ENCODE measurements at regions not wholly inside any gene's neighbourhood (a gene's known extent, or its start where the extent isn't known, plus 50 kb on each side); places are given as distances from the start of the nearest gene placed in this dataset.

DNA sequence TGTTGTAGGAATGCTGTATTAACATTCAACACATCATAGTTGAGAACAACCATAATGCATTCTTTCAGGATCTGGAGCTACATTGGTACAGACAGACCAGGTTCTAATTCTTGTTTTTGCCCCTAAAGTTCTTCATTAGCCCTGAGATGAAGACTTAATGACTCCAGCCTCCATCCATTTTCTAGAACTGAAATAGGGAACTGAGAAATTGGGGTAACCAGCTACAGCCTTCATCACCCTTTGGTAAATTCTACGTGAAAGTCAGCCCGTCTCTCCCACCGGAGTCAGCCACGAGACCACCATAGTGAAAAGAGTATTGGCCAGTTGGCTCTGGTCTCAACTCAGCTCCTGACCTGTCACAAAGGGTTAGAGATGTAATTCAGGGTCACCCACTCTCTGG is 164.0 kb downstream of the NUAK1 start:
- H3K36me3 ChIP-seq (ENCODE audit: control insufficient read depth, insufficient read depth, low read length) = no peaks in the 10 kb centered on the region
- no peak overlapping the region for H3K4me3 ChIP-seq (ENCODE audit: insufficient read depth, low read depth, low read length)
- H3K4me1 ChIP-seq (ENCODE audit: control insufficient read depth, insufficient read depth, low read length) = peaks cover 10% of the 10 kb centered on the region
- H3K27ac ChIP-seq (ENCODE audit: insufficient read depth, low read depth, low read length, poor library complexity, severe bottlenecking) = no peak overlapping the region
- no peaks in the 10 kb centered on the region for H3K9me3 ChIP-seq (ENCODE audit: control insufficient read depth, low read length)
- 95 to 98% methylated on average over 4 of the region's 4 CpGs for WGBS, 2 experiments
- H3K27me3 ChIP-seq (ENCODE audit: control insufficient read depth, insufficient read depth, low read length, poor library complexity, severe bottlenecking) = no peaks in the 10 kb centered on the region

DNA sequence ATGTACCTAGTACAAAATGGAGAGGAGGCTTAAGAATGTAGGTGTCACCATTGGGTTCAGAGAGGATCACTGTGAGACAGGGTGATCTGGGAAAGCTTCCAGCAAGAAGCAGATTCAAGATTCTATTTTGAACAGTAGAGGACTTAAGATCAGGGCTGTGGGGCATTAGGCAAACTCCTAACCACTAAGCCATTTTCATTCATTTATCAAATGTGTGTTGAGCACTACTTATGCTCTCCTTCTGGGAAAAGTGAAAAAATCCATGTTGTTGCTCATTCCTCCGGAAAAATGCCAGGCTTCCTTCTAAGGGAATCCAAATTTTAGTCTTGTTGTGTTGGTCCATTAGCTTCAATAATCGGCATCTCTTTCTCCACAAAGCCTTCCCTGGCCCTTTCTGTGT is 163.4 kb downstream of the NUAK1 start:
- H3K4me3 ChIP-seq (ENCODE audit: insufficient read depth, low read depth, low read length) = no peak overlapping the region
- no peaks in the 10 kb centered on the region for H3K36me3 ChIP-seq (ENCODE audit: control insufficient read depth, insufficient read depth, low read length)
- no peak overlapping the region for H3K27ac ChIP-seq (ENCODE audit: insufficient read depth, low read depth, low read length, poor library complexity, severe bottlenecking)
- 95% methylated on average over 2 of the region's 2 CpGs for WGBS, 2 experiments
- H3K9me3 ChIP-seq (ENCODE audit: control insufficient read depth, low read length) = no peaks in the 10 kb centered on the region
- H3K27me3 ChIP-seq (ENCODE audit: control insufficient read depth, insufficient read depth, low read length, poor library complexity, severe bottlenecking) = no peaks in the 10 kb centered on the region
- H3K4me1 ChIP-seq (ENCODE audit: control insufficient read depth, insufficient read depth, low read length) = peaks cover 14% of the 10 kb centered on the region

DNA sequence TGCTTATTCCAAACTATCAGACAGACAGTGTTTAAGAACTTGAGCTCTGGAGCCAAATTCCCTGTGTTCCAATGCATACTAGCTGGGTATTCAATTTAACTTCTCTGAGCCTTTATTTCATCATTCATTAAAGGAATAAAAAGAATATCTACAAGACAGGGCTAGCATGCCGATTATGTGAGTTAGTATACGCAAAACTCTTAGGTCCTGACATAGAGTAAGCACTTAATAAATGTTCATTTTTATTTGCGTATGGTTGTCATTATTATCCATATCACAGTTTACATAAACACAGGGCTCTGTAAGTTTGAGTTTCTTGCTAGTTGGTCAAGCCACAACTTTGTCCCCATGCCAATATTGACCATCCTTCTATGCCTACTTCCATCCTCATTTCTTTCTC is 161.5 kb downstream of the NUAK1 start:
- Histone ChIP-seq H3K4me3 (ENCODE audit: insufficient read depth, low read depth, low read length) (no peak overlapping the region), H3K36me3 (ENCODE audit: control insufficient read depth, insufficient read depth, low read length) (no peaks in the 10 kb centered on the region), H3K4me1 (ENCODE audit: control insufficient read depth, insufficient read depth, low read length) (peaks cover 19% of the 10 kb centered on the region), H3K27ac (ENCODE audit: insufficient read depth, low read depth, low read length, poor library complexity, severe bottlenecking) (no peak overlapping the region), H3K9me3 (ENCODE audit: control insufficient read depth, low read length) (no peaks in the 10 kb centered on the region), H3K27me3 (ENCODE audit: control insufficient read depth, insufficient read depth, low read length, poor library complexity, severe bottlenecking) (no peaks in the 10 kb centered on the region)
- WGBS, 2 experiments = 96% methylated on average over 3 of the region's 3 CpGs

DNA sequence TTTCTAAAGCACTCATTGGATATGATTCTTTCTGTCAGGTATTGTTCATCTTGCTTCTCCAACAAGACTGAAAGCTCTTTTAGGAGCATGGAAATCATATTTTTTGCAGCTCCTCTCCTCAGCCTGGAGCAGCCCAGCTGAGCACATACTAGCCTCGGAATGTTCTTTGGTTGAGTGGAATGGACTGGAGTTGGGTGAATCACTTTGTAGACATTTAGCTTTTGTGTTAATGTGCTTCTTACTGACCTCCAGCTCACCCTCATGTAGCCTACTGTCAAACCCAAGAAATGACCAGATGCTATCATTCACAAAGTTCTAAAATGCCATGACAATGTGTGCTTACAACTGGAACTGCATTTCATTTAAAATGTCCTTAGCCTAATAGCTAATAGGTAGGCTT is 161.1 kb downstream of the NUAK1 start:
- Histone ChIP-seq H3K36me3 (ENCODE audit: control insufficient read depth, insufficient read depth, low read length) (no peaks in the 10 kb centered on the region), H3K4me3 (ENCODE audit: insufficient read depth, low read depth, low read length) (no peak overlapping the region), H3K27me3 (ENCODE audit: control insufficient read depth, insufficient read depth, low read length, poor library complexity, severe bottlenecking) (no peaks in the 10 kb centered on the region), H3K4me1 (ENCODE audit: control insufficient read depth, insufficient read depth, low read length) (peaks cover 19% of the 10 kb centered on the region), H3K27ac (ENCODE audit: insufficient read depth, low read depth, low read length, poor library complexity, severe bottlenecking) (no peak overlapping the region), H3K9me3 (ENCODE audit: control insufficient read depth, low read length) (no peaks in the 10 kb centered on the region)
- WGBS, 2 experiments = 95 to 100% methylated on average over 1 of the region's 1 CpG

DNA sequence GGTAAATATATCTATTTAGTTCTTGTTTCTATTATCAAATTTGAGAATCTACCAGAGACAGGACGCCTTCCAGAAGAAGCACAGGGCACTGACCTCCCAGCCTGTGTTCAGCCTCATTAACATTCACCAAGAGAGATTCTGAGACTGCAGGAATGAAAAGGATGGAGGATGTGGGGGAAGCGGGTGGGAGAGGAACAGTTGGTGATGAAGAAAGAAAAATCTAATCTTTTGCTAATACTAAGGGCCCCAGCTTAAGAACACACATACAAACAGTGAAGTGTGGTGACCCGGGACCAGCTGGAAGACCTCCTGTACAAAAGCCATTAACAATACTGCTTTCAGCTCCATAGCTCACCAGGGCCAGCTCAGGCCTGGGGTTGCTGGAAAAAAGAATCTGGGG is 160.5 kb downstream of the NUAK1 start:
- Histone ChIP-seq H3K4me3 (ENCODE audit: insufficient read depth, low read depth, low read length) (no peak overlapping the region), H3K9me3 (ENCODE audit: control insufficient read depth, low read length) (no peaks in the 10 kb centered on the region), H3K27me3 (ENCODE audit: control insufficient read depth, insufficient read depth, low read length, poor library complexity, severe bottlenecking) (no peaks in the 10 kb centered on the region), H3K36me3 (ENCODE audit: control insufficient read depth, insufficient read depth, low read length) (no peaks in the 10 kb centered on the region), H3K4me1 (ENCODE audit: control insufficient read depth, insufficient read depth, low read length) (peaks cover 19% of the 10 kb centered on the region), H3K27ac (ENCODE audit: insufficient read depth, low read depth, low read length, poor library complexity, severe bottlenecking) (no peak overlapping the region)
- 77 to 92% methylated on average over 2 to 3 of the region's 3 CpGs for WGBS, 2 experiments

DNA sequence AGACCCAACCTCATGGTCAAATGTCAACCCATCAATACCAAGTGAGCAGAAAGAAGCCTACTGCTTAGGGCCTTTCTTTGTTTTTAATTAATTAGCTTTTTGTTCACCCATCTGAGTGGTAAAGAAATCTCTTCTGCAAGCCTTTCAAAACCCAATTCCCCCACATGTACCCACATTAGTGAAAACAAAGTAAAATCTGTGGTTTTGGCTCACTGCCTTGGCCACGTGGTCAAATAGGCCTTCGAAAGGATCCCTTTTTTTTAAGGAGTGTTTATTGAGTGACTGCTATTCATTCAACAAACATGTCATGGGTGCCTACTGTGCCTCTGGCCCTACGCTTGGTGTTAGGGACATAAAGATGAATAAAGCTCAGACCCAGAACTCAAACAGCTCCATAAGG is 160.1 kb downstream of the NUAK1 start:
- no peak overlapping the region for H3K27ac ChIP-seq (ENCODE audit: insufficient read depth, low read depth, low read length, poor library complexity, severe bottlenecking)

DNA sequence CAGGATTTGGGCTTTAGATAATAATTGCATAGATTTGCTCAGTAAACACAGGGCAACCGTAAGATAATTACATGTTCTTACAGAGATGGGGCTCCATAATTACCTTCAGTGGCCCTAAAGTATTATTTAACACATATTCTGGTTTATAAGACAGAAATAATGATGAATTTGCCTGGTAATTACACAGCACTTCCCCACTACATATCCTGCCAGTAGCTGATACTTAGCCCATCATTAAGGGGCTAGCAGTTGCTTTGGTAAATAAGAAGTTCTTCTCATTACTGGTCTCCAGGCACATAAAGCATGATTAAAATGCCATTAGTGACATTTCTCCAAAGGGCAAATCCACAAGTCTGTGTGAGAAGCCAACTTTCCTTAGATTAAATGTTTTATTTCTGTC is 158.7 kb downstream of the NUAK1 start:
- Histone ChIP-seq H3K4me1 (ENCODE audit: control insufficient read depth, insufficient read depth, low read length) (peaks cover 19% of the 10 kb centered on the region), H3K27ac (ENCODE audit: insufficient read depth, low read depth, low read length, poor library complexity, severe bottlenecking) (no peak overlapping the region), H3K36me3 (ENCODE audit: control insufficient read depth, insufficient read depth, low read length) (no peaks in the 10 kb centered on the region), H3K4me3 (ENCODE audit: insufficient read depth, low read depth, low read length) (no peak overlapping the region), H3K27me3 (ENCODE audit: control insufficient read depth, insufficient read depth, low read length, poor library complexity, severe bottlenecking) (no peaks in the 10 kb centered on the region), H3K9me3 (ENCODE audit: control insufficient read depth, low read length) (no peaks in the 10 kb centered on the region)
- WGBS, 2 experiments = 80 to 100% methylated on average over 1 of the region's 1 CpG

More for the DNA sequence above, 160.1 kb downstream of the NUAK1 start:
- Histone ChIP-seq H3K9me3 (ENCODE audit: control insufficient read depth, low read length) (no peaks in the 10 kb centered on the region), H3K4me3 (ENCODE audit: insufficient read depth, low read depth, low read length) (no peak overlapping the region), H3K4me1 (ENCODE audit: control insufficient read depth, insufficient read depth, low read length) (peaks cover 19% of the 10 kb centered on the region), H3K36me3 (ENCODE audit: control insufficient read depth, insufficient read depth, low read length) (no peaks in the 10 kb centered on the region), H3K27me3 (ENCODE audit: control insufficient read depth, insufficient read depth, low read length, poor library complexity, severe bottlenecking) (no peaks in the 10 kb centered on the region)
- WGBS, 2 experiments = 57 to 60% methylated on average over 3 of the region's 3 CpGs

DNA sequence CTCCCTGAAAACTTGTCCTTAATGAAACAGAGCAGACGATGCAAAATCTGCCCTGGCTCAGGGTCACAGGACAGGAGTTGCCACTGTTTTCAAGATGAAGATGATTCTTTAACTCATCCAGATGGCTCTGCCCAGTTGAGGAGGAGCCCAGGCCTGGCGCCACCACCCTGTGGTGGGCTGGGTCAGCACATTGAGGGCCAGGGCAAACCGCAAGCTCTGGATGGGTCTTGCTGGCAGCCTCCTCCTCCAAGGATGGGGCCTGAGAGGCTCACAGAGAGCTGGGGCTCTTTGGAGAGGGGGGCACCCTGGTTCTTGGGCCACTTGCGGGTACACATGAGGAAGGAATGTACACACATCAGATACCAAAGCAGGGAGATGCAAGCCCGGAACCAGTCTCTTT is 158.2 kb downstream of the NUAK1 start:
- Histone ChIP-seq H3K4me1 (ENCODE audit: control insufficient read depth, insufficient read depth, low read length) (peaks cover 19% of the 10 kb centered on the region), H3K9me3 (ENCODE audit: control insufficient read depth, low read length) (no peaks in the 10 kb centered on the region), H3K36me3 (ENCODE audit: control insufficient read depth, insufficient read depth, low read length) (no peaks in the 10 kb centered on the region), H3K27me3 (ENCODE audit: control insufficient read depth, insufficient read depth, low read length, poor library complexity, severe bottlenecking) (no peaks in the 10 kb centered on the region), H3K27ac (ENCODE audit: insufficient read depth, low read depth, low read length, poor library complexity, severe bottlenecking) (no peak overlapping the region), H3K4me3 (ENCODE audit: insufficient read depth, low read depth, low read length) (no peak overlapping the region)
- WGBS, 2 experiments = 88 to 90% methylated on average over 5 of the region's 5 CpGs

DNA sequence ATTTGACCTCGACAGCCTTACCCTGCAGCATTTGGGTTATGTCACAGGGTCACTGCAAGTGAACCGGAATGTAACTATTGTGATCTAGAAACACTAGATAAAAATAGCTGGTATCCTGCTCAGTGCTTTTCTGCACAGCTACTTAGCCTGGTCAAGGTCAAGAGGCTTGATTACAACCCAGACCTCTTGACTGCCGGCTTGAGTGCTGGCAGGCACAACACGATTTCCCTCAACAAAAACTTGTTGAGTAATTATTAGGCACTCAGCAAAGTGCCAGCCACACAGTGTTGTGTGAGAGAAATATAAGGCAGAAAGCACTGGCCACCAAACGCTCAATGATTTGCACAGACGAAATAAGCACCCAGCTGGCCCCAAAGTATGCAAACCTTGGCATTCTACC is 156.7 kb downstream of the NUAK1 start:
- H3K36me3 ChIP-seq (ENCODE audit: control insufficient read depth, insufficient read depth, low read length) = no peaks in the 10 kb centered on the region

DNA sequence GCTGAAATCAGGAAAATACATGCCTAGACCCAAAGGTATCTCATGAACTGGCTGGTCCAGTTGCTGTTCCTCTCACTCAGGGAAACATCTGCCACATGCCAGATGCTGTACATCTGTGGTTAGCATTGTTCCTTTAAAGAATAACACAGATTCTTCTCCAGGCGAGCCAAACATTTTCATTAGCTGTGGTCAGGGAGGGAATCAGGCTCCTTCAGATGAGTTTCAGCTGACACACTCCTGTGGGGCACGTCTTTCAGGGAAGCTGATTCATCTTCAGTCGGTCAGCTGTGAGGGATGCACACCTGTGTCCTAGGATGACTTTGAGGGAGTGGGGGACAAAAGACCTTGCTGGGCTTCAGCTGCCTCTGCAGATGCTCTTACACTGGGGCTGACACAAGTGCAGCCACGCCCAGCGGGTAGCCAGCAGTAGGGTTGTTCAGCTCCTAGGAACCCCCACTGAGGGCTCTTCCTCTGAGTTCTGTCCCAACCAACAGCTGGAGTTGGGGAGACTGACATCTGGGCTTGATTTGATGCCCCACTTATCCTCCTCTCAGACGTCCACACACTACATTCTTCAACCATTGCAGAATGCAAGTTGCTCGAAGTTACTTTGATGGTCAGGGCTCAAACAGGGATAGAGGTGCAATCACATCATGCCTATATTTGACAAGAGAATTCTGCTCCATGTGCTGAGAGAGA is 155.0 kb downstream of the NUAK1 start:
- H3K4me1 ChIP-seq (ENCODE audit: control insufficient read depth, insufficient read depth, low read length) = peaks cover 9% of the 10 kb centered on the region
- H3K4me3 ChIP-seq (ENCODE audit: insufficient read depth, low read depth, low read length) = no peak overlapping the region
- H3K36me3 ChIP-seq (ENCODE audit: control insufficient read depth, insufficient read depth, low read length) = no peaks in the 10 kb centered on the region
- H3K27ac ChIP-seq (ENCODE audit: insufficient read depth, low read depth, low read length, poor library complexity, severe bottlenecking) = no peak overlapping the region
- no peaks in the 10 kb centered on the region for H3K9me3 ChIP-seq (ENCODE audit: control insufficient read depth, low read length)
- WGBS, 2 experiments = 89 to 92% methylated on average over 7 of the region's 7 CpGs
- no peaks in the 10 kb centered on the region for H3K27me3 ChIP-seq (ENCODE audit: control insufficient read depth, insufficient read depth, low read length, poor library complexity, severe bottlenecking)

More for the DNA sequence above, 156.7 kb downstream of the NUAK1 start:
- H3K27ac ChIP-seq (ENCODE audit: insufficient read depth, low read depth, low read length, poor library complexity, severe bottlenecking) = no peak overlapping the region
- peaks cover 19% of the 10 kb centered on the region for H3K4me1 ChIP-seq (ENCODE audit: control insufficient read depth, insufficient read depth, low read length)
- no peaks in the 10 kb centered on the region for H3K9me3 ChIP-seq (ENCODE audit: control insufficient read depth, low read length)
- no peak overlapping the region for H3K4me3 ChIP-seq (ENCODE audit: insufficient read depth, low read depth, low read length)
- WGBS, 2 experiments = 92 to 94% methylated on average over 6 of the region's 6 CpGs
- no peaks in the 10 kb centered on the region for H3K27me3 ChIP-seq (ENCODE audit: control insufficient read depth, insufficient read depth, low read length, poor library complexity, severe bottlenecking)

DNA sequence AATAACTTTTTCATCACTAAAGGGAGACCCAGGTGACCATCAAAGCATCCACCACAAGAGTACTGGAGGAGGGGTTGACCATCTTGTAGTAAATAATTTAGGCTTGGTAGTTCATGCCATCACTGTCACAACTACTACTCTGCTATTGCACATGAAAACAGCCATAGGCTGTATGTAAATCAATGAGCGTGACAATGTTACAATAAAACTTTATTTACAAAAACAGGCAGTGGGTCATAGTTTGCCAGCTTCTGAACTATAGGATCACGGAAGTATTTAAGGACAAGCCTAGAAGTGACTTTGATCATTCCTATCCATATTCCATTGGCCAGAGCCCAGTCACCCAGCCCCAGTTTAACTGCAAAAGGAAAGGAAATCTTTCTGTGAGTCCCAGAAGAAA is 153.4 kb downstream of the NUAK1 start:
- H3K27ac ChIP-seq (ENCODE audit: insufficient read depth, low read depth, low read length, poor library complexity, severe bottlenecking) = no peak overlapping the region
- no peaks in the 10 kb centered on the region for H3K27me3 ChIP-seq (ENCODE audit: control insufficient read depth, insufficient read depth, low read length, poor library complexity, severe bottlenecking)
- 97% methylated on average over 2 of the region's 2 CpGs for WGBS, 2 experiments
- no peak overlapping the region for H3K4me3 ChIP-seq (ENCODE audit: insufficient read depth, low read depth, low read length)
- H3K9me3 ChIP-seq (ENCODE audit: control insufficient read depth, low read length) = no peaks in the 10 kb centered on the region
- H3K36me3 ChIP-seq (ENCODE audit: control insufficient read depth, insufficient read depth, low read length) = no peaks in the 10 kb centered on the region
- H3K4me1 ChIP-seq (ENCODE audit: control insufficient read depth, insufficient read depth, low read length) = peaks cover 5% of the 10 kb centered on the region
